ENCODE measurements at regions not wholly inside any gene's neighbourhood (a gene's known extent, or its start where the extent isn't known, plus 50 kb on each side); places are given as distances from the start of the nearest gene placed in this dataset.

- no peak for TF ChIP-seq PCBP1 (IDR thresholded peaks at IDR 0.05; ENCODE audit: low read depth, low read length, poor library complexity, severe bottlenecking)
- TF ChIP-seq POLR2H (tag; IDR thresholded peaks at IDR 0.05; ENCODE audit: low read depth) = no peak
- no peak for TF ChIP-seq ATF6 (CRISPR knock-in tag; IDR thresholded peaks at IDR 0.05)
- TF ChIP-seq RAD21 (CRISPR knock-in tag; conservative IDR thresholded peaks at IDR 0.05 in 1 of 2, IDR thresholded peaks at IDR 0.05 in 1 of 2) = no peak
- no peak for TF ChIP-seq HMGXB4 (CRISPR knock-in tag; IDR thresholded peaks at IDR 0.05)
- no peak for TF ChIP-seq EZH2 (IDR thresholded peaks at IDR 0.05; ENCODE audit: borderline replicate concordance, low read depth, low read length)
- TF ChIP-seq PML (IDR thresholded peaks at IDR 0.05; ENCODE audit: low read length) = no peak
- TF ChIP-seq GABPA (tag; conservative IDR thresholded peaks at IDR 0.05; ENCODE audit: low read depth) = no peak
- TF ChIP-seq RUNX1 (IDR thresholded peaks at IDR 0.05; ENCODE audit: low read depth) = no peak
- no peak for TF ChIP-seq CTCF (IDR thresholded peaks at IDR 0.05 in 2 of 3, conservative IDR thresholded peaks at IDR 0.05 in 1 of 3; ENCODE audit: insufficient read depth in 2 of 3, low read depth in 1 of 3, low read length in 3 of 3)
- no peak for TF ChIP-seq MYC (IDR thresholded peaks at IDR 0.05; ENCODE audit: low read depth, low read length)
- no peak for TF ChIP-seq MYC (CRISPR knock-in tag; IDR thresholded peaks at IDR 0.05; ENCODE audit: borderline replicate concordance, low read depth)
- TF ChIP-seq U2AF1 (optimal IDR thresholded peaks at IDR 0.05; ENCODE audit: low read depth, low read length) = no peak
- TF ChIP-seq ZZZ3 (IDR thresholded peaks at IDR 0.05) = no peak
These were observed 155.6 kb upstream of the PITX2 start for GRCh38 chr4:110778521-110778920.
